ENCODE measurements at regions not wholly inside any gene's neighbourhood (a gene's known extent, or its start where the extent isn't known, plus 50 kb on each side); places are given as distances from the start of the nearest gene placed in this dataset.
"Not testable (repeated sequence)": the region's sequence is repeated elsewhere in the genome, so short reads cannot be mapped to it uniquely, and the experiment has no call there.

DNA sequence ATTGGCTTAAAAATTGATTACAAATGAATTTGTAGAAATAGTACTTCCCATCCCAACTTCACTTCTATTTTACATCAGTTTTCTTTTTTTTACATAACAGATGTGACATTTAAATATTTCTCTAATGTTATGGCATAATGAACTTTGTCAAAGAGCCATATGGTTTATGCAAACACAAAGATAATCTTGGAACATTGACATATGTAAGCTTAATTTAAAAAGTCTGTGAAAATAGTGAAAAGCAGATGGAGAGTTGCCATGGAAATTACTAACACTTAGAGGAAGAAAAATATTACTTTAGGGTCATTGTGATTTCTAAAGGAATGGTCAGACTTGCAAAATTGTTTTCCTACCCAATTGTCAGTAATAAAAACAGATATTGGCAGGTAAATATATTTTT, 232.4 kb downstream of the AEBP2 start:
- no peak overlapping the region for H3K4me3 Mint-ChIP-seq (ENCODE audit: unreplicated experiment)
- TF ChIP-seq, protein P1, sequence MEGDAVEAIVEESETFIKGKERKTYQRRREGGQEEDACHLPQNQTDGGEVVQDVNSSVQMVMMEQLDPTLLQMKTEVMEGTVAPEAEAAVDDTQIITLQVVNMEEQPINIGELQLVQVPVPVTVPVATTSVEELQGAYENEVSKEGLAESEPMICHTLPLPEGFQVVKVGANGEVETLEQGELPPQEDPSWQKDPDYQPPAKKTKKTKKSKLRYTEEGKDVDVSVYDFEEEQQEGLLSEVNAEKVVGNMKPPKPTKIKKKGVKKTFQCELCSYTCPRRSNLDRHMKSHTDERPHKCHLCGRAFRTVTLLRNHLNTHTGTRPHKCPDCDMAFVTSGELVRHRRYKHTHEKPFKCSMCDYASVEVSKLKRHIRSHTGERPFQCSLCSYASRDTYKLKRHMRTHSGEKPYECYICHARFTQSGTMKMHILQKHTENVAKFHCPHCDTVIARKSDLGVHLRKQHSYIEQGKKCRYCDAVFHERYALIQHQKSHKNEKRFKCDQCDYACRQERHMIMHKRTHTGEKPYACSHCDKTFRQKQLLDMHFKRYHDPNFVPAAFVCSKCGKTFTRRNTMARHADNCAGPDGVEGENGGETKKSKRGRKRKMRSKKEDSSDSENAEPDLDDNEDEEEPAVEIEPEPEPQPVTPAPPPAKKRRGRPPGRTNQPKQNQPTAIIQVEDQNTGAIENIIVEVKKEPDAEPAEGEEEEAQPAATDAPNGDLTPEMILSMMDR (IDR thresholded peaks at IDR 0.05; ENCODE audit: partially characterized antibody, unreplicated experiment): no peak
- H3K9me3 Mint-ChIP-seq (ENCODE audit: unreplicated experiment): peaks cover 2% of the 10 kb centered on the region
- DNase-seq: no peak
- no peak overlapping the region for H3K27ac Mint-ChIP-seq (ENCODE audit: unreplicated experiment)
- no peaks in the 10 kb centered on the region for H3K36me3 Mint-ChIP-seq (ENCODE audit: unreplicated experiment)
- H3K27me3 Mint-ChIP-seq (ENCODE audit: unreplicated experiment): no peaks in the 10 kb centered on the region
- H3K4me1 Mint-ChIP-seq (ENCODE audit: low read depth, unreplicated experiment): peaks cover 2% of the 10 kb centered on the region

DNA sequence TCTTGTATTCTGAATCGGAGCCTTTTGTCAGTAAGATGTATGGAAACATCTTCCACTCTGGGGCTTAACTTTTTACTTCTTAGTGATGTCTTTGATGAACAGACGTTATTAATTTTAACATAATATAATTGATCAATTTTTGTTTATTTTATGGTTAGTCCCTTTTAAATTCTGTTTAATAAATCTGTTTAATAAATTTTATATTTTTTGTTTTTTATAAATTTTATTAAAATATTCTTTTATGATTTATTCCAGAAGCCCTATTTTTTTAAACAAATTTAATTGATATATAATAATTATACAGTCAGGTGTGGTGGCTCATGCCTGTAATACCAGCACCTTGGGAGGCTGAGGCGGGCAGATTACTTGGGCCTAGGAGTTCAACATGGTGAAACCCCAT, 235.1 kb downstream of the AEBP2 start:
- Mint-ChIP-seq H3K27me3 (ENCODE audit: unreplicated experiment) (no peaks in the 10 kb centered on the region), H3K36me3 (ENCODE audit: unreplicated experiment) (peaks cover 9% of the 10 kb centered on the region), H3K4me1 (ENCODE audit: low read depth, unreplicated experiment) (peaks cover 2% of the 10 kb centered on the region), H3K4me3 (ENCODE audit: unreplicated experiment) (no peak overlapping the region), H3K9me3 (ENCODE audit: unreplicated experiment) (peaks cover 6% of the 10 kb centered on the region), H3K27ac (ENCODE audit: unreplicated experiment) (no peak overlapping the region)
- DNase-seq: no peak
- TF ChIP-seq, protein P1 (IDR thresholded peaks at IDR 0.05; ENCODE audit: partially characterized antibody, unreplicated experiment): no peak

DNA sequence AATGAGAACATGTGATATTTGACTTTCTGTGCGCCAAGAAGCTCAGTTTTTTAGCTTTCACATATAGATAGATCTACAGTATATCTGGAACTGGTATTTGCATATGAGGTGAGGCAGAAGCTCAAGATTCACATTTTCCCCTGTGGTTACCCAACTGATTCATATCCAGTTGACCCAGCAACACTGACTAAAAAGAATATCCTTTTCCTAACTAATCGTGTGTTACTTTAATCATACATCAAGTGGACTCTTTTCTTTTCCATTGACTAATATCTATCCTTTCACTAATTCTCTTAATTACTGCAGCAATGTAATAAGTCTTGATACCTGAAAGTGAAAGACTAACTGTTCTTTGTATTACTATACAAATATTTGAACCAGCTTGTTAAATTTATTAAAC, 236.1 kb downstream of the AEBP2 start:
- Mint-ChIP-seq H3K9me3 (ENCODE audit: unreplicated experiment) (peaks cover 9% of the 10 kb centered on the region), H3K27me3 (ENCODE audit: unreplicated experiment) (peaks cover under 1% of the 10 kb centered on the region), H3K4me1 (ENCODE audit: low read depth, unreplicated experiment) (peaks cover 2% of the 10 kb centered on the region), H3K4me3 (ENCODE audit: unreplicated experiment) (no peak overlapping the region), H3K36me3 (ENCODE audit: unreplicated experiment) (peaks cover 16% of the 10 kb centered on the region), H3K27ac (ENCODE audit: unreplicated experiment) (no peak overlapping the region)
- DNase-seq: no peak
- TF ChIP-seq, protein P1 (IDR thresholded peaks at IDR 0.05; ENCODE audit: partially characterized antibody, unreplicated experiment): no peak

DNA sequence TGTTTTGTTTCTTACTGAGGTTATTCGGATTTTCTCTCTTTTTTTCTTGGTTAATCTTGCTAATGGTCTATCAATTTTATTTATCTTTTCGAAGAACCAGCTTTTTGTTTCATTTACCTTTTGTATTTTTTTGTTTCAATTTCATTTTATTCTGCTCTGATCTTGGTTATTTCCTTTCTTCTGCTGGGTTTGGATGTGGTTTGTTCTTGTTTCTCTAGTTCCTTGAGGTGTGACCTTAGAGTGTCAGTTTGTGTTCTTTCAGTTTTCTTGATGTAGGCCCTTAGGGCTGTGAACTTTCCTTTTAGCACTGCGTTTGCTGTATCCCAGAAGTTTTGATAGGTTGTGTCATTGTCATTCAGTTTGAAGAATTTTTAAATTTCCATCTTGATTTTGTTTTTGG, 239.2 kb downstream of the AEBP2 start:
- peaks cover 16% of the 10 kb centered on the region for H3K36me3 Mint-ChIP-seq (ENCODE audit: unreplicated experiment)
- not testable (repeated sequence) for H3K9me3 Mint-ChIP-seq (ENCODE audit: unreplicated experiment); DNase-seq; H3K4me3 Mint-ChIP-seq (ENCODE audit: unreplicated experiment); H3K27ac Mint-ChIP-seq (ENCODE audit: unreplicated experiment); H3K4me1 Mint-ChIP-seq (ENCODE audit: low read depth, unreplicated experiment); H3K27me3 Mint-ChIP-seq (ENCODE audit: unreplicated experiment)

DNA sequence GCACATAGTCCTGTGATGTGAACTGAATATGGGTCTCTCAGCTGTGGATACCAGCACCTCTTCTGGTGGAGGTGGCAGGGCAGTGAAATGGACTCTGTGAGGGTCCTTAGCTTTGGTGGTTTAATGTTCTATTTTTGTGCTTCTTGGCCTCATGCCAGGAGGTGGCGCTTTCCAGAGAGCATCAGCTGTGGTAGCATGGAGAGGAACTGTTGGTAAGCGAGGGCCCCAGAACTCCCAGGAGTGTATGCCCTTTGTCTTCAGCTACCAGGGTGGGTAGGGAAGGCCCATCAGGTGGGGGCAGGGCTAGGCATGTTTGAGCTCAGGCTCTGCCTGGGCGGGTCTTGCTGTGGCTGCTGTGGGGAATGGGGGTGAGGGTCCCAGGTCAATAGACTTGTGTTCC, 241.7 kb downstream of the AEBP2 start:
- Mint-ChIP-seq H3K27ac (ENCODE audit: unreplicated experiment) (no peak overlapping the region), H3K4me1 (ENCODE audit: low read depth, unreplicated experiment) (peaks cover 12% of the 10 kb centered on the region), H3K36me3 (ENCODE audit: unreplicated experiment) (peaks cover 16% of the 10 kb centered on the region), H3K4me3 (ENCODE audit: unreplicated experiment) (no peak overlapping the region), H3K27me3 (ENCODE audit: unreplicated experiment) (peaks cover 2% of the 10 kb centered on the region), H3K9me3 (ENCODE audit: unreplicated experiment) (peaks cover 7% of the 10 kb centered on the region)
- DNase-seq: no peak
- TF ChIP-seq, protein P1 (IDR thresholded peaks at IDR 0.05; ENCODE audit: partially characterized antibody, unreplicated experiment): no peak
